GM19397 (cell line): ENCODE measurements at regions not wholly inside any gene's neighbourhood (a gene's known extent, or its start where the extent isn't known, plus 50 kb on each side); places are given as distances from the start of the nearest gene placed in this dataset.

Source experiments
- ATAC-seq: cut with Tn5 transposase; IDR thresholded peaks from one replicate; pipeline ENCODE4 v1.9.1; 2021; ENCODE audit warnings: mild to moderate bottlenecking, moderate library complexity; ENCODE audit not compliant: unreplicated experiment

GRCh38 chr10:57222603-57223002, 861.5 kb upstream of the ZWINT start:
- no peak for ATAC-seq

DNA sequence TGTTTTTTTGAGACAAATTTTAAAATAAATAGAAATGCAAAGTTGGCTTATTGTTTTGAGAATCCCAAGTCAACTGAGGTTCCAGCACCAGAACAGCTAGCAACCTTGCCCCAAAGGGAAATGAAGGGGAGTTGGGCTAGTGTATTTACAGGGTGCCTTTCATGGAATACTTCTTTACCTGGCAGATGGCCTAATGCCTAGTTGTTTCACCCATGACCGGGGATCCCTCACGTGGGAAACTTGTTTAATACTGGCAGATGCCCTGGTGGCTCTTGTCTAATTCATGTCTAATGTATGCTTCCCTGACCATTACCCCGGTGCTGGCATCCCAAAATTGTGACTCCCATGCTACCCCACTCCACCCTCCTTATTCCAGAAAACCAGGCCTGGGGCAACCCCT, 861.1 kb upstream of the ZWINT start:
- no peak for ATAC-seq

DNA sequence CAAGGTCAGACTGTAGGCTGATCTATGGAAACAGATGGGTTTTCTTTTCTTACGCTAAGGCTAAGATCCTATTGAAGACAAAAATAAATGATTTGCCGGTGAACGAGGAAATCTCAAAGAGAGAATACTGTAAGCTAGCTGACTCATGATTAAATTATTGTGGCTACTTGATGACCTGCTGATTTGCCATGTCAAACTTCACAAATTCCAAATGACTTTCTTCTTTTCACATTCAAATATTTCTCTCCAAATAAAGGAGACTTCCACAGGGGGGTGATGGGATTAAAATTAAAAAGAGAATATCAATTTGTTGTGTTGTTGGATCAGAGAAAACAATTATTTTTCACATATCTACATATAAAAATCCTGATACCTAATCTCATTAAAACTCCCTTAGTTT, 860.6 kb upstream of the ZWINT start:
- no peak for ATAC-seq

DNA sequence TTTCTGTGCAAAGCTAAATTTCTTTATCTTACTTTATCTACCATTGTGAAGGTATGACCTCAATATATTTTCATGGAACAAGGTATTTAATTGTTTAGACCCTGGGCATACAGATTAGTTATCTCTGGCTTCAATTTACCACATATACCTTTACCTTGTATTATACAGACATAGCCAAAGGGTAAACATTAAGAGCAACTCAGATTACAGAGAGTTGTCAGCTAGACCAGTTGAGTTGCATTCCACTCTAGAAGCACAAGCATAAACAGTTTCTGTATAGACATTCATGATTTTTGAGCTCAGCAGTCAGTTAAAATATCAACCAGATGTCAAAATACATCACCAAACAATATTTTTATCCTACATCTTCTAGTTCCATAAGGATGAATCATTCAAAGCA, 857.3 kb upstream of the ZWINT start:
- no peak for ATAC-seq

DNA sequence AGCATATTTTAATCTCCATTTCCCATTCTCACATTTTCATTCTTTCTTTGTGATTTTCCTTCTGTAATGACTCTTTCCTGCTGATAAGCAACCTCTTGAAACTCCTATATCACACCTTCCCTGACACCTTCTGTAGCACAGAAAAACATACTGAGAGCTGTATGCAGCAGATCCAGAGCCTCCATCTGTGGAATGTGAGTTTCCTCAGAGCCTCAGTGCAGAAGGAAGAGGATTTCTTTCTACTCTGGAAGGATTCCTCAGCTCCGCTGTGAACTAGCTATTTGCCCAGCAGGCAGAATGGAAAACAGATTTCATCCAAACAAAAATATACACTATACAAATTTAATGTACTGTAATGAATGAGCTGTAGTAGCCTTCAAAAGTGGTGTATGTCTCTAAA, 841.3 kb upstream of the ZWINT start:
- ATAC-seq, result no peak

DNA sequence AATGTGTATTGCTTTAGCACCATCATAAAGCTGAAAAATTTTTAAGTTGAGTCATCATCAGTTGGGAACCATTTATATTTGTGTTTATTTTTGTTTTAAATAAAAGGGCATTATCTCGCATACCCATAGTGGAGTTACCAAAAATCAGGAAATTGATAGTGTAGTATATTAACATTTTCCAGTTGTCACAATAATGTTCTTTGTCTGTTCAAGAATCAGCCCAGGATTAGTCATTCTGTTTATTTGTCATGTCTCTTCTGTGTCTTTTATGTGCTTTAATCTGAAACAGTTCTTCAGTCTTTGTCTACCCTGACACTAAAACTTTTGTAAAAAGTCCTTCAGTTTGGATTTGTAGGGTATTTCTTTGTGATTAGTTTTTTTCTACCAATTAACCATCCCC, 827.8 kb upstream of the ZWINT start:
- no peak for ATAC-seq

- no peak for ATAC-seq
Measured at GRCh38 chr10:57186201-57186600, 825.1 kb upstream of the ZWINT start.

GRCh38 chr10:57169597-57169996, 808.5 kb upstream of the ZWINT start:
- ATAC-seq, result no peak

DNA sequence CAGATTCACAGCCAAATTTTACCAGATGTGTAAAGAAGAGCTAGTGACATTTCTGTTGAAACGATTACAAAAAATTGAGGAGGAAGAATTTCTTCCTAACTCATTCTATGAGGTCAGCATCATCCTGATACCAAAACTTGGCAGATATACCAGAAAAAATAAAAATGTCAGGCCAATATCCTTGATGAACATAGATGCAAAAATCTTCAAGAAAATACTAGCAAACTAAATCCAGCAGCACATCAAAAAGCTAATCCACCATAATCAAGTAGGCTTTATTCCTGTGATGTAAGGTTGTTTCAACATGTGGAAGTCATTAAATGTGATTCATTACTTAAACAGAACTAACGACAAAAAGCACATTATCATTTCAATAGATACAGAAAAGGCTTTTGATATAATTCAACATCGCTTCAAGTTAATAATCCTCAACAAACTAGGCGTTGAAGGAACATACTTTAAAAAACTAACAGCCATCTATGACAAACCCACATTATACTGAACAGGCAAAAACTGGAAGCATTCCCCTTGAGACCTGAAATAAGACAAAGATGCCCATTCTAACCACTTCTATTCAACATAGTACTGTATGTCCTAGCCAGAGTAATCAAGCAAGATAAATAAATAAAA, 807.7 kb upstream of the ZWINT start:
- no peak for ATAC-seq

GRCh38 chr10:57165671-57166070, 804.6 kb upstream of the ZWINT start:
- no peak for ATAC-seq

DNA sequence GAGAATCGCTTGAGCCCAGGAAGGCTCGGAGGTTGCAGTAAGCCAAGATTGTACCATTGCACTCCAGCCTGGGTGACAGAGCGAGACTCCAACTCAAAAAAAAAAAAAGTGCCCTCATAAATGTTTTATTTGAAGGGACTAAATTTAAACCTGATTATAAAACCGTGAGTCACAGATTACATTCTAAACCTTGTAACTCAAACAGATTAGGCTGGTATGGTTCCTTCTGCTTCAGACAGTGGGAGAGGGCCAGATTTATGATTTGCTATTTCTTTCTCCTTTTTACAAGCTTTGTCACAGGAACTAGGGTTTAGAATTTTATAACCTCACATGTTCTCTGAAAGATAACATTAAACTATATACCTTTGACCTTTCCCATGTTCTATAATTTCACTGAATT, 801.2 kb upstream of the ZWINT start:
- no peak for ATAC-seq

DNA sequence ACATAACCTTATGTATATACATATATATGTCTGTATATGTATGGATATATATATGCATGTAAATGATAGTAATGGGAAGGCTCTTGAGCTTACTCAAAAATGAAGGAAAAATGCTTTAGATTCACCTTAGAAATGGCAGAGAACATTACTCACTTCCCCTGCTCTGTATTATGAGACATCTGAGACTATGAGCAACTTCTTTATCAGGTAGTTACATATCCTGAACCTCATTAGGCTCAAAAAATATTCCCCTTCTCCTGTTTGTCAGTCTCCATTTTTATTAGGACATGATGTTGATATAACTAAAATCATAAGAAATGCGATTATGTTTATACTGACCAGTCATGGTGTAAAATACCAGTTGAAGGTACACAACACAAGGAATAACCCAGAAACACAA, 800.1 kb upstream of the ZWINT start:
- no peak for ATAC-seq

- ATAC-seq, result no peak
Measured at GRCh38 chr10:57145548-57145947, 784.5 kb upstream of the ZWINT start.

GRCh38 chr10:57142925-57143576, 782.0 kb upstream of the ZWINT start:
- ATAC-seq, result no peak

DNA sequence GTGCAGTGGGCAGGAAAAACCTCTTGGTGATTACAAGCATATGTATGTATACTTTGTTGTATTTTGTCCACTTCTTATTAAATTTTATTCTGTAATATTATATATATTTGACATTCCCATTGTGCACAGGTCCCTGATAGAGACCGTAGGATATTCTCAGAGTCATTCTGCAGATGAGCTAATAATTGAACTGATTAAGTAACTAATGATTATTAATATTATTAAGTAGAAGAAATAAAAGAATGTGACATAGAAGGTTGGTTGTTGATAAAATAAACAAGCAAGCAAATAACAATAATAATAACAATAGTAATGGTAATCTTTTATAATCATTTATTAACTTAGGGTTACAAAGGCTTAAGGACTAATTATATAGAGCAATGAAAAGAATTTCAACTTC, 780.6 kb upstream of the ZWINT start:
- no peak for ATAC-seq

DNA sequence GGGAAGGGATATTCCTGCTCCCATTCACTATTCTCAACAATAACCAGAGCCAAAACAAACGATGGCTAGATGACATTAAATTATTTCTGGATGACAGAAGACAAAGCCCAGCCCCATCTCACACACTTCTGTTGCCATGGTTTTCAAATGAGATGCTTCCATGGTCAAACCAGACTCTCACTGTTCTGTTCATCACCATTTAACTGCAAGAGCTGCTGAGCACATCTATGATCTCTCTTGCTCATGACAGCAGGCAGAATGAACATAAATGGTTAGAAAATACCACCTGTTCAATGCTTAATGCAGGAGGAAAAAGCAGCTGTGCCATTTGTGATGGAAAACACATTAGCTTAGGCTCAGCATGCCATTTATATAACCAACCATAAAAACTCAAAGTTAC, 758.6 kb upstream of the ZWINT start:
- no peak for ATAC-seq

DNA sequence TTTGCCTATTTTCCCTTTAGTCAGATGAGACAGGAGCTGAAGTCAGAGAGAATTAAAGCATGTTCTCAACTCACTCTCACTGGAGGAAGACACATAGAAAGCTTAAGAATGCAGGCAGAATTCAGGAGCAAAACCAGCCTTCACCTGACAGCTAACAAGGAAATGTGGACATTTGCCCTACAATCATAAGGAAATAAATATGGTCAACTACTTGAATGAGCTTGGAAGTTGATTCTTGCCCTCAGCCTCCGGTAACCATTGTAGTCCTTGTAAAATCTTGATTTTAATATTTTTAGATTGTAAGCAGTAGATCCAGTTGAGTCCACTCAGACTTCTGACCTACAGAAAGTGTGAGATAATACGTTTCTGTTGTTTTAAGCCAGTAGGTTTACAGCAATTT, 752.5 kb upstream of the ZWINT start:
- ATAC-seq, result no peak

DNA sequence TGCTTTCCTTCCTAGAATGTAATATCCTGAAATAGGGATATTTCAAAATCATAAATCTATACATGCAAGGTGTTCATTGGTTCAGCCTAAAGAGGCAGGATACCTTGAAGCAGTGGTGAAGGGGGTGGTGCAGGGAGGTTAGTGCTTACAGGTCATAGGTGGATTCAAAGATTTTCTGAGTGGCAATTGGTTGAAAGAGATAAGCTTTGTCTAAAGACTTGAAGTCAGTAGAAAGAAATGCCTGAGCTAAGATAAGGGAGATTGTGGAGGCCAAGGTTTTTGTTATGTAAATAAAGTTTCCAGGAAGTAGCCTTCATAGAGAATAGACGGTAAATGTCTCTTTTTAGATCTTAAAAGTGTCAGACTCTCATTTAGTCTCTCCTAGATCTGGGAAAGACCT, 741.2 kb upstream of the ZWINT start:
- no peak for ATAC-seq

DNA sequence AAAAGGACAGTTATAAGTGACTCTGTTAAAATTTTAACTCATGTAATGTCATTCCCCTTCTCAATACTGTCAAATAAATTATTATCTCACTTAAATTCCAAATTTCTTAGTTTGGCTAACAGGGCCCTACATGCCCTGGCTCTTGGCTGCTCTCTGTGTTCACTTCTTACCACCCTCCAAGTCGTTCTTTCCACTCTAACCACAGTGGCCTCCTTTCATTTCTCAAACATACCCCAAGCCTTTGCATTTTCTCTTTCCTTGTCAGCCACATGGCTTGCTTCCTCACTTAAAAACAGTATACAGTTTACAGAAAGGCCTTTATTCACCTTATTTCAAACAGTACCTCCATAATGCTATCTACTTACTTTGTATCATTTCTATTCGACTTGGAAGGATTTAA, 737.1 kb upstream of the ZWINT start:
- no peak for ATAC-seq

DNA sequence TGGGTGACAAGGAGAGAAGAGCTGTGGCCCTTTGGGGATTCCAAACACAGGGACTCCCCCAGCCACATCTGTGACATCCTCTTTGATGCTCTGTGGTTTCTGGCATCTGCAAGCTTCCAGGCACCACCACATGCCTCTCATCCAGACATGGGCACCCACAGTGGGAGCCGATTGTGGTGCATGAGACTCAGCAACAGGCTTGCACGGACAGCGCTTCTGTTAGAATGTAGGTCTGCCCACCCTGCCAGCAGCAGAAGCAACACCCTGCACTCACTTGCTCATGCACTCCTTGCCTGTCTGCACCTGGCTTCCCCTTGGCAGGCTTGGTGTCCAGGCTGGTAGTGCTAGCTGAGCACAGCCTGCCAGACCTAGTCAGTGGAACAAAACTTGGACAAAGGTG, 735.0 kb upstream of the ZWINT start:
- no peak for ATAC-seq

GRCh38 chr10:57094965-57095364, 733.9 kb upstream of the ZWINT start:
- ATAC-seq, result no peak

DNA sequence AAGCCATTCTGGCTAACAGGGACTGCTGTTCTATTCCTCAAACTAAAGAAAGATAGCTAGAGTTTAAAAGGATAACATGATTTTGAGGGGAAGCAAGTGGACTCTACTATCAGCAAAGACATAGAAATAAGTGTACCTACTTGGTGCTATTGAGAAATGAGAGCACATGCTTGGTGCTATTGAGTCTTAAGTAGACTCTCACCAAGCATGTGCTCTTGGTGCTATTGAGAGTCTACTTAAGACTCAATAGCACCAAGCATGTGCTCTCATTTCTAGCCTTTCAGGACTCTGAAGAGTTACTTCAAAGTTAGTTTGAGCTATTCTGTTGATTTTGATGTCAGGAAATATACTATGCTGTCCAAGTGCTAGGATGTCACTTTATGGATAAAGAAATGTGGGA, 733.0 kb upstream of the ZWINT start:
- no peak for ATAC-seq

DNA sequence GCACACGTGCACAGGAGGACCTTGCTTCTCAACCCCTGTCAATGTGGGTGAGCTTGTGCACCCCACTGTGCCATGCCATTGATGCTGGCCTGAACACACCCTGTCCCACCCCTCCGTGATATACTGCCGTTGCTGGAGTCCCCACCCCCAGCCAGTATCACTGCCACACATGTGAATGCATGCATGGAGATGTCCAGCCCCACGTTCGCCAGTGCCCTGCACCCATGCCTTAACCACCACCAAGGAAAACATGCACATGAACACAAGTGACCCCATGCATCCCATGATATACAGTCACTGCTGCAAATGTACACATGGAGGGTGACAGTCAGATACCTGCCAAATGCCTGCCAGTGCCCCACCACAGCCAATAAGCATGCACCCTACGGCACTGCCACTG, 692.5 kb upstream of the ZWINT start:
- no peak for ATAC-seq
